HepG2 (cell line): ENCODE measurements at regions not wholly inside any gene's neighbourhood (a gene's known extent, or its start where the extent isn't known, plus 50 kb on each side); places are given as distances from the start of the nearest gene placed in this dataset.

Experiments
- CREB1 ChIP-seq, 2 experiments: fragments of 450-650 bp in 1 of 2; IDR thresholded peaks; 2 replicates each; pipeline ENCODE4 v1.6.1; 2016 to 2017; ENCODE audit warnings: control low read depth in 1 of 2, mild to moderate bottlenecking in 1 of 2, missing compliant biosample characterization in 1 of 2, missing genetic modification characterization in 1 of 2
- CTCF ChIP-seq: sonication (generic); formaldehyde crosslinking; IDR thresholded peaks from 2 replicates; pipeline ENCODE4 v1.5.0; 2020; ENCODE audit warnings: mild to moderate bottlenecking, missing genetic modification reagents, moderate library complexity
- FOXK1 ChIP-seq: sonication (generic); formaldehyde crosslinking; IDR thresholded peaks from 2 replicates; pipeline ENCODE4 v1.4.0; 2020; ENCODE audit warnings: low read depth, missing genetic modification reagents, borderline replicate concordance
- MXD4 ChIP-seq: IDR thresholded peaks from 2 replicates; pipeline ENCODE4 v1.6.1; 2016; ENCODE audit warnings: mild to moderate bottlenecking, missing biosample characterization, missing genetic modification reagents
- TAF1 ChIP-seq: sonication (generic); formaldehyde crosslinking; IDR thresholded peaks from 2 replicates; pipeline ENCODE4 v1.4.0; 2020; ENCODE audit warnings: missing genetic modification reagents
- USF2 ChIP-seq, 2 experiments: sonication (generic) in 1 of 2; formaldehyde crosslinking in 1 of 2; IDR thresholded peaks; 2 replicates each; pipeline versions ENCODE4 v1.5.1 to v1.6.1; 2011 to 2020; ENCODE audit warnings: borderline replicate concordance in 1 of 2, low read depth in 1 of 2, low read length in 1 of 2, mild to moderate bottlenecking in 1 of 2, missing genetic modification reagents in 1 of 2, moderate library complexity in 1 of 2
- ZBTB4 ChIP-seq: sonication (generic); formaldehyde crosslinking; IDR thresholded peaks from 2 replicates; pipeline ENCODE4 v1.4.0; 2020; ENCODE audit warnings: missing genetic modification reagents, mild to moderate bottlenecking, borderline replicate concordance
- ZNF138 ChIP-seq: sonication (generic); formaldehyde crosslinking; IDR thresholded peaks from 2 replicates; pipeline ENCODE4 v1.5.0; 2020; ENCODE audit warnings: mild to moderate bottlenecking, low read depth, missing genetic modification reagents
- ZNF567 ChIP-seq: sonication (generic); formaldehyde crosslinking; IDR thresholded peaks from 2 replicates; pipeline ENCODE4 v1.8.1; 2023; ENCODE audit warnings: mild to moderate bottlenecking, missing genetic modification reagents, borderline replicate concordance

- TF ChIP-seq ZNF138 = no peak
- no peak for TF ChIP-seq MXD4 (CRISPR knock-in tag)
- TF ChIP-seq TAF1 (CRISPR knock-in tag) = no peak
- TF ChIP-seq USF2 (IDR thresholded peaks at IDR 0.05; ENCODE audit: low read depth, low read length) = no peak
- TF ChIP-seq USF2 (CRISPR knock-in tag; IDR thresholded peaks at IDR 0.05; ENCODE audit: borderline replicate concordance) = no peak
- no peak for TF ChIP-seq CREB1 (IDR thresholded peaks at IDR 0.05)
- no peak for TF ChIP-seq CREB1 (CRISPR knock-in tag; IDR thresholded peaks at IDR 0.05)
- TF ChIP-seq CTCF (CRISPR knock-in tag) = no peak
- no peak for TF ChIP-seq FOXK1
- no peak for TF ChIP-seq ZBTB4 (CRISPR knock-in tag)
- no peak for TF ChIP-seq ZNF567 (CRISPR knock-in tag)
These were observed 1226.4 kb downstream of the NSUN3 start for GRCh38 chr3:95289295-95289694.
